NT2/D1 (cell line): ENCODE measurements at regions not wholly inside any gene's neighbourhood (a gene's known extent, or its start where the extent isn't known, plus 50 kb on each side); places are given as distances from the start of the nearest gene placed in this dataset.

ENCODE experiments used
- YY1 ChIP-seq: IDR thresholded peaks from 2 replicates; pipeline ENCODE4 v1.6.1; 2011; ENCODE audit not compliant: insufficient read length, insufficient read depth
- ZNF274 ChIP-seq: IDR thresholded peaks from 2 replicates; pipeline ENCODE4 v1.6.1; 2011; ENCODE audit warnings: mild to moderate bottlenecking, low read depth, low read length

GRCh38 chr13:87003265-87003664, 667.9 kb upstream of the SLITRK5 start:
- no peak for TF ChIP-seq ZNF274
- no peak for TF ChIP-seq YY1
